ENCODE measurements at regions not wholly inside any gene's neighbourhood (a gene's known extent, or its start where the extent isn't known, plus 50 kb on each side); places are given as distances from the start of the nearest gene placed in this dataset.
A peak's percentile ranks its signal among the peaks of the same experiment; 100 is the strongest.

- TF ChIP-seq SMC3 (IDR thresholded peaks at IDR 0.05; ENCODE audit: low read length) (peak; percentile 61; the same call in 1 of the 2 replicates), CHCHD3 (CRISPR knock-in tag; IDR thresholded peaks at IDR 0.05) (no peak), STAG1 (CRISPR knock-in tag; IDR thresholded peaks at IDR 0.05) (no peak), BCL6 (CRISPR knock-in tag; IDR thresholded peaks at IDR 0.05) (peak; percentile 86), ELF3 (CRISPR knock-in tag; IDR thresholded peaks at IDR 0.05) (no peak), ETV5 (CRISPR knock-in tag; IDR thresholded peaks at IDR 0.05; ENCODE audit: borderline replicate concordance) (no peak; the same call in 1 of the 2 replicates), ZNF619 (CRISPR knock-in tag; IDR thresholded peaks at IDR 0.05) (no peak), LBX2 (CRISPR knock-in tag; IDR thresholded peaks at IDR 0.05; ENCODE audit: borderline replicate concordance) (no peak), ZNF276 (CRISPR knock-in tag; IDR thresholded peaks at IDR 0.05; ENCODE audit: low read depth) (no peak), HOXA9 (CRISPR knock-in tag; IDR thresholded peaks at IDR 0.05; ENCODE audit: borderline replicate concordance) (no peak), ZSCAN31 (CRISPR knock-in tag; IDR thresholded peaks at IDR 0.05; ENCODE audit: low read depth) (no peak), ESRRA (CRISPR knock-in tag; IDR thresholded peaks at IDR 0.05; ENCODE audit: low read depth) (no peak), ZNF546 (CRISPR knock-in tag; conservative IDR thresholded peaks at IDR 0.05) (no peak), ATF5 (CRISPR knock-in tag; IDR thresholded peaks at IDR 0.05; ENCODE audit: low read depth) (no peak), SALL2 (CRISPR knock-in tag; IDR thresholded peaks at IDR 0.05) (no peak)
- TF ChIP-seq, protein P1, sequence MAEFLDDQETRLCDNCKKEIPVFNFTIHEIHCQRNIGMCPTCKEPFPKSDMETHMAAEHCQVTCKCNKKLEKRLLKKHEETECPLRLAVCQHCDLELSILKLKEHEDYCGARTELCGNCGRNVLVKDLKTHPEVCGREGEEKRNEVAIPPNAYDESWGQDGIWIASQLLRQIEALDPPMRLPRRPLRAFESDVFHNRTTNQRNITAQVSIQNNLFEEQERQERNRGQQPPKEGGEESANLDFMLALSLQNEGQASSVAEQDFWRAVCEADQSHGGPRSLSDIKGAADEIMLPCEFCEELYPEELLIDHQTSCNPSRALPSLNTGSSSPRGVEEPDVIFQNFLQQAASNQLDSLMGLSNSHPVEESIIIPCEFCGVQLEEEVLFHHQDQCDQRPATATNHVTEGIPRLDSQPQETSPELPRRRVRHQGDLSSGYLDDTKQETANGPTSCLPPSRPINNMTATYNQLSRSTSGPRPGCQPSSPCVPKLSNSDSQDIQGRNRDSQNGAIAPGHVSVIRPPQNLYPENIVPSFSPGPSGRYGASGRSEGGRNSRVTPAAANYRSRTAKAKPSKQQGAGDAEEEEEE (CRISPR knock-in tag; IDR thresholded peaks at IDR 0.05; ENCODE audit: borderline replicate concordance), result no peak
- TF ChIP-seq, protein P2, sequence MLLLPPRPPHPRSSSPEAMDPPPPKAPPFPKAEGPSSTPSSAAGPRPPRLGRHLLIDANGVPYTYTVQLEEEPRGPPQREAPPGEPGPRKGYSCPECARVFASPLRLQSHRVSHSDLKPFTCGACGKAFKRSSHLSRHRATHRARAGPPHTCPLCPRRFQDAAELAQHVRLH (CRISPR knock-in tag; IDR thresholded peaks at IDR 0.05; ENCODE audit: borderline replicate concordance, low read depth), result no peak; the same call in 1 of the 2 replicates
- TF ChIP-seq, protein P3, sequence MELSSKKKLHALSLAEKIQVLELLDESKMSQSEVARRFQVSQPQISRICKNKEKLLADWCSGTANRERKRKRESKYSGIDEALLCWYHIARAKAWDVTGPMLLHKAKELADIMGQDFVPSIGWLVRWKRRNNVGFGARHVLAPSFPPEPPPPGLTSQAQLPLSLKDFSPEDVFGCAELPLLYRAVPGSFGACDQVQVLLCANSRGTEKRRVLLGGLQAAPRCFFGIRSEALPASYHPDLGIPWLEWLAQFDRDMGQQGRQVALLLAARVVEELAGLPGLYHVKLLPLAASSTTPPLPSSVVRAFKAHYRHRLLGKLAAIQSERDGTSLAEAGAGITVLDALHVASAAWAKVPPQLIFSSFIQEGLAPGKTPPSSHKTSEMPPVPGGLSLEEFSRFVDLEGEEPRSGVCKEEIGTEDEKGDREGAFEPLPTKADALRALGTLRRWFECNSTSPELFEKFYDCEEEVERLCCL (CRISPR knock-in tag; IDR thresholded peaks at IDR 0.05; ENCODE audit: borderline replicate concordance), result no peak
- TF ChIP-seq, protein P4, sequence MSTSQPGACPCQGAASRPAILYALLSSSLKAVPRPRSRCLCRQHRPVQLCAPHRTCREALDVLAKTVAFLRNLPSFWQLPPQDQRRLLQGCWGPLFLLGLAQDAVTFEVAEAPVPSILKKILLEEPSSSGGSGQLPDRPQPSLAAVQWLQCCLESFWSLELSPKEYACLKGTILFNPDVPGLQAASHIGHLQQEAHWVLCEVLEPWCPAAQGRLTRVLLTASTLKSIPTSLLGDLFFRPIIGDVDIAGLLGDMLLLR (CRISPR knock-in tag; IDR thresholded peaks at IDR 0.05), result no peak
- TF ChIP-seq, protein P5, sequence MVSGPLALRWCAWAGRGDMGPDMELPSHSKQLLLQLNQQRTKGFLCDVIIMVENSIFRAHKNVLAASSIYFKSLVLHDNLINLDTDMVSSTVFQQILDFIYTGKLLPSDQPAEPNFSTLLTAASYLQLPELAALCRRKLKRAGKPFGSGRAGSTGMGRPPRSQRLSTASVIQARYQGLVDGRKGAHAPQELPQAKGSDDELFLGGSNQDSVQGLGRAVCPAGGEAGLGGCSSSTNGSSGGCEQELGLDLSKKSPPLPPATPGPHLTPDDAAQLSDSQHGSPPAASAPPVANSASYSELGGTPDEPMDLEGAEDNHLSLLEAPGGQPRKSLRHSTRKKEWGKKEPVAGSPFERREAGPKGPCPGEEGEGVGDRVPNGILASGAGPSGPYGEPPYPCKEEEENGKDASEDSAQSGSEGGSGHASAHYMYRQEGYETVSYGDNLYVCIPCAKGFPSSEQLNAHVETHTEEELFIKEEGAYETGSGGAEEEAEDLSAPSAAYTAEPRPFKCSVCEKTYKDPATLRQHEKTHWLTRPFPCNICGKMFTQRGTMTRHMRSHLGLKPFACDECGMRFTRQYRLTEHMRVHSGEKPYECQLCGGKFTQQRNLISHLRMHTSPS (CRISPR knock-in tag; IDR thresholded peaks at IDR 0.05; ENCODE audit: low read depth), result no peak
These were observed 93.7 kb downstream of the SPTSSA start (continued) for GRCh38 chr14:34368115-34368970.

Data from HepG2 (cell line).